ENCODE measurements at regions not wholly inside any gene's neighbourhood (a gene's known extent, or its start where the extent isn't known, plus 50 kb on each side); places are given as distances from the start of the nearest gene placed in this dataset.

DNA sequence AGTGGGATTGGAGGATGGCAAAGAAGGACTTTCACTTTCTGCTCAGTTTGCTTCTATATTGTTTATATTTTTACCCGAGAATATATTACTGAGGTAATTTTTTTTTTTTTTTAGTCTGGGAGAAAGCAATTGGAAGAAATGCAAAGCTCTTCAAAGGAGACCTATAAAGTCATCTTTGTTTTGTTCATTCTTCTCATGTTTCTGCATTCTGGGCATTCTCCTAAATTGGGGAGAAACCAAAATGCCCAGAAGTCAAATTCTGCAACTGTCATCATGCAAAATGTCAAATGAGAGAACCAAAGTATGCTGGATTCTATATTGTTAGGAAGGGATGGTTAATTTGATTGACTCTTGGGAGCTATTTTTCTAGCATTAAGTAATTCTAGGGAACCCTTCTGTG, 168.3 kb upstream of the TSC22D2 start:
- H3K4me1 ChIP-seq: peaks cover 6% of the 10 kb centered on the region; the same call in 1 of the 3 replicates
- H3K4me2 ChIP-seq: peak overlapping the region; percentile 8; the same call in 2 of the 3 replicates
- DNase-seq (ENCODE audit: low read depth in 1 of 2, low spot score in 1 of 2): no peak
- no peaks in the 10 kb centered on the region for H3K9me3 ChIP-seq
- POLR2A ChIA-PET: no interaction called here
- H3K27ac ChIP-seq: no peak overlapping the region
- CTCF ChIA-PET: interaction anchor here (0.6 to 7.7 kb wide), 41 partner anchors 8 to 275 kb away, joined by 3 to 76 read pairs (median 5); partner anchors contain the start of gene TSC22D2
- whole genome bisulfite sequencing (ENCODE audit: missing lambda C conversion rate): 29% methylated on average over 1 of the region's 1 CpG
- TF ChIP-seq FOXS1 (CRISPR knock-in tag; IDR thresholded peaks at IDR 0.05) (no peak), HOXA7 (CRISPR knock-in tag; IDR thresholded peaks at IDR 0.05) (no peak), CHD4 (IDR thresholded peaks at IDR 0.05; ENCODE audit: borderline replicate concordance) (no peak), ZC3H11A (IDR thresholded peaks at IDR 0.05) (no peak), ELK1 (IDR thresholded peaks at IDR 0.05; ENCODE audit: low read depth, low read length) (no peak), MAFK (IDR thresholded peaks at IDR 0.05; ENCODE audit: partially characterized antibody) (no peak), ZFP36 (IDR thresholded peaks at IDR 0.05; ENCODE audit: borderline replicate concordance, partially characterized antibody) (no peak), REST (IDR thresholded peaks at IDR 0.05) (no peak), KDM1A (IDR thresholded peaks at IDR 0.05; ENCODE audit: low read depth) (no peak), FOSL2 (IDR thresholded peaks at IDR 0.05) (no peak), FOSL2 (CRISPR knock-in tag; IDR thresholded peaks at IDR 0.05) (no peak), CTCF (IDR thresholded peaks at IDR 0.05) (no peak), FOSB (CRISPR knock-in tag; IDR thresholded peaks at IDR 0.05) (no peak)
- TF ChIP-seq, protein P1, sequence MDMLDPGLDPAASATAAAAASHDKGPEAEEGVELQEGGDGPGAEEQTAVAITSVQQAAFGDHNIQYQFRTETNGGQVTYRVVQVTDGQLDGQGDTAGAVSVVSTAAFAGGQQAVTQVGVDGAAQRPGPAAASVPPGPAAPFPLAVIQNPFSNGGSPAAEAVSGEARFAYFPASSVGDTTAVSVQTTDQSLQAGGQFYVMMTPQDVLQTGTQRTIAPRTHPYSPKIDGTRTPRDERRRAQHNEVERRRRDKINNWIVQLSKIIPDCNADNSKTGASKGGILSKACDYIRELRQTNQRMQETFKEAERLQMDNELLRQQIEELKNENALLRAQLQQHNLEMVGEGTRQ (IDR thresholded peaks at IDR 0.05): no peak
- TF ChIP-seq, protein P2, sequence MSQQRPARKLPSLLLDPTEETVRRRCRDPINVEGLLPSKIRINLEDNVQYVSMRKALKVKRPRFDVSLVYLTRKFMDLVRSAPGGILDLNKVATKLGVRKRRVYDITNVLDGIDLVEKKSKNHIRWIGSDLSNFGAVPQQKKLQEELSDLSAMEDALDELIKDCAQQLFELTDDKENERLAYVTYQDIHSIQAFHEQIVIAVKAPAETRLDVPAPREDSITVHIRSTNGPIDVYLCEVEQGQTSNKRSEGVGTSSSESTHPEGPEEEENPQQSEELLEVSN (IDR thresholded peaks at IDR 0.05; ENCODE audit: borderline replicate concordance, low read depth): no peak
- TF ChIP-seq, protein P3, sequence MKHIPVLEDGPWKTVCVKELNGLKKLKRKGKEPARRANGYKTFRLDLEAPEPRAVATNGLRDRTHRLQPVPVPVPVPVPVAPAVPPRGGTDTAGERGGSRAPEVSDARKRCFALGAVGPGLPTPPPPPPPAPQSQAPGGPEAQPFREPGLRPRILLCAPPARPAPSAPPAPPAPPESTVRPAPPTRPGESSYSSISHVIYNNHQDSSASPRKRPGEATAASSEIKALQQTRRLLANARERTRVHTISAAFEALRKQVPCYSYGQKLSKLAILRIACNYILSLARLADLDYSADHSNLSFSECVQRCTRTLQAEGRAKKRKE (CRISPR knock-in tag; IDR thresholded peaks at IDR 0.05; ENCODE audit: low read depth): no peak
- no peak for FAIRE-seq
- no peak overlapping the region for H3K4me3 ChIP-seq
- no peak for ATAC-seq

Data from A549 (cell line).